GM10248 (cell line): ENCODE measurements at regions not wholly inside any gene's neighbourhood (a gene's known extent, or its start where the extent isn't known, plus 50 kb on each side); places are given as distances from the start of the nearest gene placed in this dataset.

Experiments used
- CTCF ChIA-PET: fragments of 300-600 bp; sonication (Branson Sonifier 250); formaldehyde crosslinking; extraction: SDS; loops from one replicate; lab custom pipeline; 2021; ENCODE audit warnings: antibody characterized with exemption; lab: Yijun Ruan, JAX
- POLR2A ChIA-PET: fragments of 350-650 bp; sonication (Branson Sonifier 250); formaldehyde crosslinking; extraction: SDS; loops from one replicate; lab custom pipeline; 2020; ENCODE audit warnings: antibody characterized with exemption; lab: Yijun Ruan, JAX
- DNase-seq: peaks from one replicate; pipeline ENCODE4 v3.0.0; 2012; ENCODE audit errors: extremely low spot score
- CTCF ChIP-seq: IDR thresholded peaks from 2 replicates; pipeline ENCODE4 v1.5.1; 2012; ENCODE audit warnings: mild to moderate bottlenecking, low read depth; ENCODE audit errors: extremely low read depth, missing control alignments, control extremely low read depth

- ChIA-PET CTCF (no interaction called here), POLR2A (no interaction called here)
- no peak for DNase-seq
- TF ChIP-seq CTCF = no peak
These were observed 109.7 kb upstream of the GLI2 start for GRCh38 chr2:120625865-120626560.

GRCh38 chr2:120626566-120626965 is 109.1 kb upstream of the GLI2 start:
- POLR2A ChIA-PET = no interaction called here
- TF ChIP-seq CTCF = no peak
- DNase-seq = no peak
- CTCF ChIA-PET = no interaction called here

GRCh38 chr2:120628248-120628647 is 107.4 kb upstream of the GLI2 start:
- no peak for TF ChIP-seq CTCF
- CTCF ChIA-PET = no interaction called here
- POLR2A ChIA-PET = no interaction called here
- no peak for DNase-seq

- no peak for TF ChIP-seq CTCF
- ChIA-PET POLR2A (no interaction called here), CTCF (interaction anchor here (1.4 to 1.5 kb wide), 2 partner anchors 11 to 51 kb away, joined by 4 to 5 read pairs; no protein-coding TSS in a partner anchor)
- no peak for DNase-seq
These were observed 106.3 kb upstream of the GLI2 start for GRCh38 chr2:120629241-120629895.

- TF ChIP-seq CTCF = no peak
- no peak for DNase-seq
- ChIA-PET POLR2A (no interaction called here), CTCF (interaction anchor here (1.0 to 1.5 kb wide), 3 partner anchors 11 to 50 kb away, joined by 3 to 5 read pairs (median 4); no protein-coding TSS in a partner anchor)
These were observed 105.5 kb upstream of the GLI2 start for GRCh38 chr2:120630031-120630701.

- no peak for TF ChIP-seq CTCF
- no peak for DNase-seq
- ChIA-PET CTCF (interaction anchor here (0.6 kb wide), 1 partner anchor 9 kb away, joined by 3 read pairs; no protein-coding TSS in a partner anchor), POLR2A (no interaction called here)
These were observed 104.4 kb upstream of the GLI2 start for GRCh38 chr2:120631236-120631635.
